Inflammatory macrophage treated with lipopolysaccharide for 4 hours (primary cell): ENCODE measurements at regions not wholly inside any gene's neighbourhood (a gene's known extent, or its start where the extent isn't known, plus 50 kb on each side); places are given as distances from the start of the nearest gene placed in this dataset.
"Not testable (repeated sequence)": the region's sequence is repeated elsewhere in the genome, so short reads cannot be mapped to it uniquely, and the experiment has no call there.

Experiments
- DNase-seq: peaks from one replicate; pipeline ENCODE4 v3.0.0-alpha.2; 2020

GRCh38 chr16:60078819-60079218, 1344.7 kb upstream of the GOT2 start:
- not testable (repeated sequence) for DNase-seq

GRCh38 chr16:60077861-60078260, 1343.7 kb upstream of the GOT2 start:
- peak; percentile 52 for DNase-seq

- DNase-seq = no peak
These were observed 1340.3 kb upstream of the GOT2 start for GRCh38 chr16:60074378-60074777.

- no peak for DNase-seq
These were observed 1339.3 kb upstream of the GOT2 start for GRCh38 chr16:60073376-60073775.

- no peak for DNase-seq
These were observed 1329.9 kb upstream of the GOT2 start for GRCh38 chr16:60064026-60064425.

GRCh38 chr16:60061396-60061795, 1327.3 kb upstream of the GOT2 start:
- DNase-seq = no peak

- DNase-seq = no peak
These were observed 1326.6 kb upstream of the GOT2 start for GRCh38 chr16:60060731-60061130.

GRCh38 chr16:60059141-60059540, 1325.0 kb upstream of the GOT2 start:
- no peak for DNase-seq

- no peak for DNase-seq
These were observed 1307.6 kb upstream of the GOT2 start for GRCh38 chr16:60041671-60042070.

- no peak for DNase-seq
These were observed 1297.6 kb upstream of the GOT2 start for GRCh38 chr16:60031740-60032139.

- no peak for DNase-seq
These were observed 1293.2 kb upstream of the GOT2 start for GRCh38 chr16:60027351-60027750.

GRCh38 chr16:60013076-60013475, 1279.0 kb upstream of the GOT2 start:
- DNase-seq = no peak

- no peak for DNase-seq
These were observed 1267.4 kb upstream of the GOT2 start for GRCh38 chr16:60001523-60001922.

- no peak for DNase-seq
These were observed 1263.6 kb upstream of the GOT2 start for GRCh38 chr16:59997706-59998105.

- no peak for DNase-seq
These were observed 1259.0 kb upstream of the GOT2 start for GRCh38 chr16:59993101-59993500.

GRCh38 chr16:59991171-59991570, 1257.1 kb upstream of the GOT2 start:
- no peak for DNase-seq

GRCh38 chr16:59988591-59988990, 1254.5 kb upstream of the GOT2 start:
- no peak for DNase-seq

- no peak for DNase-seq
These were observed 1241.8 kb upstream of the GOT2 start for GRCh38 chr16:59975953-59976352.

- no peak for DNase-seq
These were observed 1239.8 kb upstream of the GOT2 start for GRCh38 chr16:59973966-59974365.

GRCh38 chr16:59971264-59971663, 1237.1 kb upstream of the GOT2 start:
- no peak for DNase-seq

- no peak for DNase-seq
These were observed 1230.3 kb upstream of the GOT2 start for GRCh38 chr16:59964232-59964924.

GRCh38 chr16:59959311-59959710, 1225.2 kb upstream of the GOT2 start:
- DNase-seq = no peak

- DNase-seq = no peak
These were observed 1216.3 kb upstream of the GOT2 start for GRCh38 chr16:59950431-59950830.

GRCh38 chr16:59944041-59944440, 1209.9 kb upstream of the GOT2 start:
- not testable (repeated sequence) for DNase-seq

- DNase-seq = no peak
These were observed 1207.5 kb upstream of the GOT2 start for GRCh38 chr16:59941594-59941993.
